ENCODE measurements at regions not wholly inside any gene's neighbourhood (a gene's known extent, or its start where the extent isn't known, plus 50 kb on each side); places are given as distances from the start of the nearest gene placed in this dataset.

DNA sequence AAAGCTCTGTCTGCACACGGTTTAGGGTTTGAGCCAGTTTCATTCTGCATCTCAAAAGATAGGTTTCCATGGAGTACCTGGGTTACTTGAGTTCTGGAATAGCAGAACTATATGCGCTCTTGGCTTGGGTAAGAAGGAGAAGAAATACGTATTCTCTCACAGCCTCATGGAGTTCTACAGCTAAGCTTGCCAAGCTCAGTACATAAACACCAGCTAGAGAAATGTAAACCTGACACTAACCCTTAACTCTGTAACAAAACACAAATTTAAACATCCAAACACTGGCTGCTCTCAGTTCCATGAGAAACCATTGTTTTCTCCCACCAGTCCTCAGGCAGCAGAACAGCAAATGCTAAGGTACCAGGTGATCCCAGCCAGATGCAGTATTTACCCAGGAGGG lies 557.2 kb downstream of the INHBA start:
- TF ChIP-seq, protein P1, sequence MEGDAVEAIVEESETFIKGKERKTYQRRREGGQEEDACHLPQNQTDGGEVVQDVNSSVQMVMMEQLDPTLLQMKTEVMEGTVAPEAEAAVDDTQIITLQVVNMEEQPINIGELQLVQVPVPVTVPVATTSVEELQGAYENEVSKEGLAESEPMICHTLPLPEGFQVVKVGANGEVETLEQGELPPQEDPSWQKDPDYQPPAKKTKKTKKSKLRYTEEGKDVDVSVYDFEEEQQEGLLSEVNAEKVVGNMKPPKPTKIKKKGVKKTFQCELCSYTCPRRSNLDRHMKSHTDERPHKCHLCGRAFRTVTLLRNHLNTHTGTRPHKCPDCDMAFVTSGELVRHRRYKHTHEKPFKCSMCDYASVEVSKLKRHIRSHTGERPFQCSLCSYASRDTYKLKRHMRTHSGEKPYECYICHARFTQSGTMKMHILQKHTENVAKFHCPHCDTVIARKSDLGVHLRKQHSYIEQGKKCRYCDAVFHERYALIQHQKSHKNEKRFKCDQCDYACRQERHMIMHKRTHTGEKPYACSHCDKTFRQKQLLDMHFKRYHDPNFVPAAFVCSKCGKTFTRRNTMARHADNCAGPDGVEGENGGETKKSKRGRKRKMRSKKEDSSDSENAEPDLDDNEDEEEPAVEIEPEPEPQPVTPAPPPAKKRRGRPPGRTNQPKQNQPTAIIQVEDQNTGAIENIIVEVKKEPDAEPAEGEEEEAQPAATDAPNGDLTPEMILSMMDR (IDR thresholded peaks at IDR 0.05), result no peak
- TF ChIP-seq EZH2 (IDR thresholded peaks at IDR 0.05; ENCODE audit: borderline replicate concordance, insufficient read depth, low read depth, low read length, poor library complexity, severe bottlenecking), result no peak
